Gastrocnemius medialis (tissue), 4 donors: ENCODE measurements at regions not wholly inside any gene's neighbourhood (a gene's known extent, or its start where the extent isn't known, plus 50 kb on each side); places are given as distances from the start of the nearest gene placed in this dataset.

Experiments
- ATAC-seq, 2 donors: fragments of 150-250 bp; one replicate each; pipeline ENCODE4 v1.9.1; 2016
- DNase-seq, 2 donors: peaks; one replicate each; pipeline ENCODE4 v3.0.0-alpha.2; 2019
- H3K27ac ChIP-seq, 4 donors: fragments of 200-600 bp; sonication (generic); 1 replicate in 1 of 4; 2 replicates in 3 of 4; pipeline ENCODE4 v1.5.1; 2016 to 2018; ENCODE audit warnings: mild to moderate bottlenecking in 2 of 4, moderate library complexity in 1 of 4
- H3K27me3 ChIP-seq, 3 donors: fragments of 200-600 bp; sonication (generic) in 2 of 3; 1 replicate in 1 of 3; 2 replicates in 2 of 3; pipeline versions ENCODE4 v1.5.1 to v1.6.0; 2016 to 2019; ENCODE audit warnings: mild to moderate bottlenecking in 1 of 3, moderate library complexity in 1 of 3
- H3K36me3 ChIP-seq, 2 donors: fragments of 200-600 bp; sonication (generic) in 1 of 2; one replicate each; pipeline ENCODE4 v1.5.1; 2017 to 2018
- H3K4me1 ChIP-seq, 2 donors: fragments of 200-600 bp; sonication (generic) in 1 of 2; one replicate each; pipeline ENCODE4 v1.5.1; 2016 to 2017; ENCODE audit warnings: mild to moderate bottlenecking in 2 of 2
- H3K4me3 ChIP-seq, 4 donors: fragments of 200-600 bp; sonication (generic) in 3 of 4; 1 replicate in 1 of 4; 2 replicates in 3 of 4; pipeline ENCODE4 v1.5.1; 2016 to 2019; ENCODE audit warnings: mild to moderate bottlenecking in 2 of 4
- H3K9me3 ChIP-seq, 3 donors: fragments of 200-600 bp; sonication (generic) in 2 of 3; 1 replicate in 1 of 3; 2 replicates in 2 of 3; pipeline ENCODE4 v1.5.1; 2016 to 2019
- POLR2A ChIP-seq, 2 donors: fragments of 450-650 bp; IDR thresholded peaks; one replicate each; pipeline ENCODE4 v1.6.1; 2017; ENCODE audit warnings: antibody characterized with exemption in 2 of 2, mild to moderate bottlenecking in 2 of 2, moderate library complexity in 2 of 2
- in situ Hi-C, 4 donors: fragments of 200-750 bp; cut with MboI; loops; one replicate each; pipeline versions ENCODE4 v1.15.0 to v1.8.0; 2017; ENCODE audit warnings: low sequenced_read_pairs in 4 of 4
- intact Hi-C: fragments of 100-400 bp; cut with DNase I; formaldehyde crosslinking; loops from one replicate; pipeline ENCODE4 v1.15.1; 2023; ENCODE audit warnings: low total_unique reads
- TF ChIP-seq, protein P1 (sequence below), 5 experiments: fragments of 450-650 bp in 3 of 5; fragments of 200-600 bp in 2 of 5; sonication (generic) in 2 of 5; IDR thresholded peaks in 4 of 5; conservative IDR thresholded peaks in 1 of 5; 1 replicate in 4 of 5; 2 replicates in 1 of 5; pipeline ENCODE4 v1.5.1; 2016 to 2019; ENCODE audit warnings: antibody characterized with exemption in 5 of 5, mild to moderate bottlenecking in 3 of 5, moderate library complexity in 3 of 5

DNA sequence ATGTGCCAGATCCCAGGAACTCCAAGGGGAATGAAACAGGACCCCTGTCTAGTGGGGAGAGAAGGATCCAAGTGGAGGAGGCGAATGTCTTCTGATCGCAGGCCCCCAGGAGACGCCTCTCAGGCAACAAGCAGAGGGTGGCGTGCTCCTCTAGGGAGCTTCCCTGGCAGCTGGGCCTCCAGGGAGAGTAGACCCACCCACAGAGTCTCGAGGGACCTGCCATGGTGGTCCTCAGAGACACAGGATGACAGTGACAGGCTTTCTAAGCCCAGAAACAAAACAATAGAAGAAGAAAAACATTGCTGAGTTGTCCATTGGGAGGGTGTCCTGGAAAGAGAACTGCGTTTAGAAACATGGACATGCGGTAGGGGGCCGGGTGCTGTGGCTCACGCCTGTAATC is 140.6 kb upstream of the MAP1LC3B2 start:
- DNase-seq (no peak), ATAC-seq (no peak)
- intact Hi-C loops (no loop called here), in situ Hi-C loops (loop anchor here in 1 of 4 donors (25.0 kb wide), 1 partner anchor 431 kb away; no protein-coding TSS in a partner anchor)
- Histone ChIP-seq H3K4me3 (no peak overlapping the region), H3K9me3 (peaks cover 0 to 7% (median 0%) of the 10 kb centered on the region in 3 donors), H3K27ac (no peak overlapping the region), H3K36me3 (no peaks in the 10 kb centered on the region), H3K4me1 (no peaks in the 10 kb centered on the region), H3K27me3 (no peaks in the 10 kb centered on the region)
- TF ChIP-seq POLR2A (IDR thresholded peaks at IDR 0.05): no peak
- TF ChIP-seq, protein P1, sequence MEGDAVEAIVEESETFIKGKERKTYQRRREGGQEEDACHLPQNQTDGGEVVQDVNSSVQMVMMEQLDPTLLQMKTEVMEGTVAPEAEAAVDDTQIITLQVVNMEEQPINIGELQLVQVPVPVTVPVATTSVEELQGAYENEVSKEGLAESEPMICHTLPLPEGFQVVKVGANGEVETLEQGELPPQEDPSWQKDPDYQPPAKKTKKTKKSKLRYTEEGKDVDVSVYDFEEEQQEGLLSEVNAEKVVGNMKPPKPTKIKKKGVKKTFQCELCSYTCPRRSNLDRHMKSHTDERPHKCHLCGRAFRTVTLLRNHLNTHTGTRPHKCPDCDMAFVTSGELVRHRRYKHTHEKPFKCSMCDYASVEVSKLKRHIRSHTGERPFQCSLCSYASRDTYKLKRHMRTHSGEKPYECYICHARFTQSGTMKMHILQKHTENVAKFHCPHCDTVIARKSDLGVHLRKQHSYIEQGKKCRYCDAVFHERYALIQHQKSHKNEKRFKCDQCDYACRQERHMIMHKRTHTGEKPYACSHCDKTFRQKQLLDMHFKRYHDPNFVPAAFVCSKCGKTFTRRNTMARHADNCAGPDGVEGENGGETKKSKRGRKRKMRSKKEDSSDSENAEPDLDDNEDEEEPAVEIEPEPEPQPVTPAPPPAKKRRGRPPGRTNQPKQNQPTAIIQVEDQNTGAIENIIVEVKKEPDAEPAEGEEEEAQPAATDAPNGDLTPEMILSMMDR (IDR thresholded peaks at IDR 0.05 in 4 of 5, conservative IDR thresholded peaks at IDR 0.05 in 1 of 5): no peak

DNA sequence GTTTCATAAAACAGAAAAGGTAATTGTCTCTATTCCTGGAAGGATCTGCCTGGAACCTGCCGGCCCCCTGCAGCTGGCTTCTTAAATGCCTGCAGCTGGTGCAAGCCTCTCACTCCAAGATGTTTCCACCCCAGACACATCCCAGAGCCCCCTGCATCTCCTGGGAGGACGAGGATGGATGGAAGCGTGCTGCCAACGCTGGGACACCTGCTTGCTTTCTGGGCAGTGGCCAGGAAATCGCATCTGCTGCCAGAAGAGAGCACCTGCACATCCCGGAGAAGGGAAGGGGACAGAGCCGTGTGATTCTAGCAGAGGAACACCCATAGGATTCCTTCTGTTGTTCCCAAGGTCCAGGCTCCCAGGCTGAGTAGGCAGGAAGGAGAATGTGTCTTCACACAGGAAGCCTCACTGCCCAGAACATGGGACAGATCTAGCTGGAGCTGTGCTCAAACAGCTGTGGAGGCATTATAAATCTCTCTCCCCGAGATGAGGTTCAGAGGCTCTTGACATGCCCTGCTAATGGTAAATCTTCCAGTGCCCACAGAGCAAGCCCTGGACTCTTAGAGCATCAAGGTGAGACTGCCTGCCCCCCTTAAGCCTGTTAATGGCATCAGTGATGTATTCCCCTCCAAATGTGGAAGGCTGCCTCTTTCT is 138.8 kb upstream of the MAP1LC3B2 start:
- ATAC-seq (no peak), DNase-seq (no peak)
- Histone ChIP-seq H3K27me3 (no peaks in the 10 kb centered on the region), H3K27ac (no peak overlapping the region), H3K36me3 (no peaks in the 10 kb centered on the region), H3K4me1 (no peaks in the 10 kb centered on the region), H3K4me3 (no peak overlapping the region), H3K9me3 (peaks cover 0 to 7% (median 0%) of the 10 kb centered on the region in 3 donors)
- intact Hi-C loops (no loop called here), in situ Hi-C loops (loop anchor here in 1 of 4 donors (25.0 kb wide), 1 partner anchor 433 kb away; no protein-coding TSS in a partner anchor)
- TF ChIP-seq POLR2A (IDR thresholded peaks at IDR 0.05): no peak
- TF ChIP-seq, protein P1 (IDR thresholded peaks at IDR 0.05 in 4 of 5, conservative IDR thresholded peaks at IDR 0.05 in 1 of 5): no peak

DNA sequence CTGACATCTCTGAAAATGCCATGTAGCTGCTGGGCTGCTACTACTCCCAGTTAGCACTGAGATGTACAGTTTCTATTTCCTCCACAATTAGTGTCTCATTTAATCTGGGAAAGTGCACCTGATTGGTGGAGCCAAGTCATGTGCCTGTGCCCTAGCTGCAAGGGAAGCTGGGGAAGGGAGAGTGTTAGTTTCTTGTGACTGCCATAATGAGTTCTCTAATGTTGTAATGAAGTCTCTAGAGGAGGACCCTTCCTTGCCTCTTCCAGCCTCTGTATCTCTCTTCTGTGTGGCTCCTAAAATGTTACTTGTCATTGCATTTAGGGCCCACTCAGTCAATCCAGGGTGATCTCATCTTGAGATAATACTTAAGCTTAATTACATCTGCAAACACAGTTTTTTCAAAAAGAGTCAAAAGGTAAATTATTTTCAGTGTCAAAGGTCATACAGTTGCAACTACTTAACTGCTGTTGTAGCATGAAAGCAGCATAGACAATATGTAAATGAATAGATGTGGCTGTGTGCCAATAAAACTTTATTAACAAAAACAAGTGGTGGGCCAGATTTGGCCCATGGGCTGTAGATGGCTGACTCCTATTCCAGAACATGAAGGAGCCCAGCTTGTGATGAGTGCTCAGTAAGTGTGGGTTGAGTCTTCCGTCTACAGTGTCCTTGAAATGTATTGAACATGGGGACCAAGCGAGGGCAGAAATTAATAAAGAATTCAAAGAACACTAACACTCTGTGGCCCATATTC is 137.2 kb upstream of the MAP1LC3B2 start:
- ATAC-seq: no peak
- in situ Hi-C loops: loop anchor here in 1 of 4 donors (25.0 kb wide), 1 partner anchor 435 kb away; no protein-coding TSS in a partner anchor

DNA sequence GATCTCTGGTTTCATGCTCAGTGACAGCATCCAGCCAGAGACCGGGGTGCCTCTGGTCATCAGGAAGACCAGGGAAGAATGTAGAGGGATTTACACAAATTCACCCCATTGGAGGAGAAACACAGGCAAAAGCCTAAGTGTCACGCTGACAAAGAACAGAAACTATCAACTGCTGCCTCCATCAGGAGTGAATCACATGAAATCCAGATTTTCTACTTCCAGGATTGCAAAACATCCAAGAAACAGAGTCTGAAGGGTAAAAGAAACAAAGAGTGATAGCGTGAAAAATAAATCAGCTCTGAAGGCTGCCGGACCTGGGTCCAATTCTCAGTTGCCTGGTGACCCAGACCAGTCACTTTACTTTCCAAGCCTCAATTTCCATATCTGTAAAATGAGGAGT is 136.1 kb upstream of the MAP1LC3B2 start:
- no peaks in the 10 kb centered on the region for H3K4me1 ChIP-seq
- H3K36me3 ChIP-seq: no peaks in the 10 kb centered on the region
- H3K27ac ChIP-seq: no peak overlapping the region
- no peaks in the 10 kb centered on the region for H3K27me3 ChIP-seq
- peaks cover 0 to 7% (median 0%) of the 10 kb centered on the region in 3 donors for H3K9me3 ChIP-seq
- intact Hi-C loops (no loop called here), in situ Hi-C loops (loop anchor here in 1 of 4 donors (25.0 kb wide), 1 partner anchor 436 kb away; no protein-coding TSS in a partner anchor)
- ATAC-seq (no peak), DNase-seq (no peak)
- TF ChIP-seq, protein P1 (IDR thresholded peaks at IDR 0.05 in 4 of 5, conservative IDR thresholded peaks at IDR 0.05 in 1 of 5): no peak
- no peak for TF ChIP-seq POLR2A (IDR thresholded peaks at IDR 0.05)
- H3K4me3 ChIP-seq: no peak overlapping the region

More for the DNA sequence above, 137.2 kb upstream of the MAP1LC3B2 start:
- no peak for DNase-seq
- TF ChIP-seq, protein P1 (IDR thresholded peaks at IDR 0.05 in 4 of 5, conservative IDR thresholded peaks at IDR 0.05 in 1 of 5): no peak
- no peak for TF ChIP-seq POLR2A (IDR thresholded peaks at IDR 0.05)
- no peak overlapping the region for H3K27ac ChIP-seq
- H3K4me3 ChIP-seq: no peak overlapping the region
- H3K36me3 ChIP-seq: no peaks in the 10 kb centered on the region
- intact Hi-C loops: no loop called here
- no peaks in the 10 kb centered on the region for H3K4me1 ChIP-seq
- peaks cover 0 to 7% (median 0%) of the 10 kb centered on the region in 3 donors for H3K9me3 ChIP-seq
- no peaks in the 10 kb centered on the region for H3K27me3 ChIP-seq
